Right atrium auricular region (tissue), 2 donors: ENCODE measurements at regions not wholly inside any gene's neighbourhood (a gene's known extent, or its start where the extent isn't known, plus 50 kb on each side); places are given as distances from the start of the nearest gene placed in this dataset.

ENCODE experiments used
- DNase-seq: peaks from one replicate; pipeline ENCODE4 v3.0.0-alpha.2; 2019; ENCODE audit warnings: low spot score
- H3K27ac ChIP-seq, 2 donors: fragments of 200-600 bp; sonication (generic); 1 replicate in 1 of 2; 2 replicates in 1 of 2; pipeline ENCODE4 v1.5.1; 2016 to 2019
- H3K27me3 ChIP-seq, 2 donors: fragments of 200-600 bp; sonication (generic); one replicate each; pipeline versions ENCODE4 v1.5.1 to v1.6.0; 2017 to 2019
- H3K36me3 ChIP-seq: fragments of 200-600 bp; sonication (generic); one replicate; pipeline ENCODE4 v1.5.1; 2016
- H3K4me1 ChIP-seq, 2 donors: fragments of 200-600 bp; sonication (generic); one replicate each; pipeline versions ENCODE4 v1.5.1 to v1.6.0; 2017 to 2019
- H3K4me3 ChIP-seq, 2 donors: fragments of 200-600 bp; sonication (generic); 1 replicate in 1 of 2; 2 replicates in 1 of 2; pipeline ENCODE4 v1.5.1; 2017 to 2019; ENCODE audit warnings: mild to moderate bottlenecking in 1 of 2, moderate library complexity in 1 of 2
- H3K9me3 ChIP-seq, 2 donors: fragments of 200-600 bp; sonication (generic); one replicate each; pipeline ENCODE4 v1.5.1; 2019
- CTCF ChIP-seq, 2 donors: fragments of 200-600 bp; sonication (generic); IDR thresholded peaks; one replicate each; pipeline ENCODE4 v1.5.1; 2019; ENCODE audit warnings: antibody characterized with exemption in 2 of 2

- no peak overlapping the region for H3K27ac ChIP-seq
- TF ChIP-seq CTCF (IDR thresholded peaks at IDR 0.05), result no peak
- no peak overlapping the region for H3K4me3 ChIP-seq
- no peaks in the 10 kb centered on the region for H3K4me1 ChIP-seq
- H3K9me3 ChIP-seq, result no peaks in the 10 kb centered on the region
- H3K27me3 ChIP-seq, result no peaks in the 10 kb centered on the region
- no peaks in the 10 kb centered on the region for H3K36me3 ChIP-seq
- no peak for DNase-seq
Measured at GRCh38 chr18:40930211-40930882, 1024.7 kb upstream of the PIK3C3 start.

GRCh38 chr18:40929399-40929798 is 1025.6 kb upstream of the PIK3C3 start:
- Histone ChIP-seq H3K4me3 (no peak overlapping the region), H3K27ac (no peak overlapping the region), H3K36me3 (no peaks in the 10 kb centered on the region), H3K27me3 (no peaks in the 10 kb centered on the region), H3K9me3 (no peaks in the 10 kb centered on the region), H3K4me1 (no peaks in the 10 kb centered on the region)
- no peak for TF ChIP-seq CTCF (IDR thresholded peaks at IDR 0.05)
- DNase-seq, result no peak

- Histone ChIP-seq H3K27me3 (no peaks in the 10 kb centered on the region), H3K9me3 (no peaks in the 10 kb centered on the region), H3K27ac (no peak overlapping the region), H3K4me1 (no peaks in the 10 kb centered on the region), H3K4me3 (no peak overlapping the region), H3K36me3 (no peaks in the 10 kb centered on the region)
- DNase-seq, result no peak
- no peak for TF ChIP-seq CTCF (IDR thresholded peaks at IDR 0.05)
Measured at GRCh38 chr18:40926679-40927078, 1028.4 kb upstream of the PIK3C3 start.

GRCh38 chr18:40925071-40925541 is 1029.9 kb upstream of the PIK3C3 start:
- no peak for TF ChIP-seq CTCF (IDR thresholded peaks at IDR 0.05)
- Histone ChIP-seq H3K4me3 (no peak overlapping the region), H3K36me3 (no peaks in the 10 kb centered on the region), H3K9me3 (no peaks in the 10 kb centered on the region), H3K4me1 (no peaks in the 10 kb centered on the region), H3K27me3 (no peaks in the 10 kb centered on the region), H3K27ac (no peak overlapping the region)
- no peak for DNase-seq

GRCh38 chr18:40921845-40922629 is 1033.0 kb upstream of the PIK3C3 start:
- TF ChIP-seq CTCF (IDR thresholded peaks at IDR 0.05), result no peak
- no peak for DNase-seq

More at GRCh38 chr18:40921845-40922629, 1033.0 kb upstream of the PIK3C3 start:
- Histone ChIP-seq H3K4me1 (no peaks in the 10 kb centered on the region), H3K4me3 (no peak overlapping the region), H3K27me3 (no peaks in the 10 kb centered on the region), H3K27ac (no peak overlapping the region), H3K9me3 (no peaks in the 10 kb centered on the region), H3K36me3 (no peaks in the 10 kb centered on the region)
